ENCODE measurements at regions not wholly inside any gene's neighbourhood (a gene's known extent, or its start where the extent isn't known, plus 50 kb on each side); places are given as distances from the start of the nearest gene placed in this dataset.

DNA sequence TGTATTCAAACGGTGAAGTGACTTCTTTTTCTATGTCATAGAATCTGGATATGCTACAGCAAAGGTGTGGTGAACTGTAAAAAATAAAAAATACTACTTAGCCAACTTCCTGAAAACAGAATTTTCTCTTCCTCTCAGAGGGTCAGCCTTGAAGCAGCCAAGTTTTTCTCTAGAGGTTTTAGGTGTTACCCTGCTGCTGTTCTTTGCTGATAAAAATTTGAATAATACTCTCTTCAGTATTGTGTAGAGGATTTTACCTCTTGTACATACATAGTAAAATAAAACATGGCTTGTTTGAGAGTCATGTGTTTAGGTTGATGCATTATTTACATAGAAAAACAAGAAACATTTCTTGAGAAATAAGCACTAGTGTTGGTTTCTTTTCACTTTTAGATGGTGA is 458.4 kb downstream of the TBC1D32 start:
- DNase-seq (no peak), ATAC-seq (no peak)
- intact Hi-C loops (cut with DNase I): no loop called here
- TF ChIP-seq, protein P1, sequence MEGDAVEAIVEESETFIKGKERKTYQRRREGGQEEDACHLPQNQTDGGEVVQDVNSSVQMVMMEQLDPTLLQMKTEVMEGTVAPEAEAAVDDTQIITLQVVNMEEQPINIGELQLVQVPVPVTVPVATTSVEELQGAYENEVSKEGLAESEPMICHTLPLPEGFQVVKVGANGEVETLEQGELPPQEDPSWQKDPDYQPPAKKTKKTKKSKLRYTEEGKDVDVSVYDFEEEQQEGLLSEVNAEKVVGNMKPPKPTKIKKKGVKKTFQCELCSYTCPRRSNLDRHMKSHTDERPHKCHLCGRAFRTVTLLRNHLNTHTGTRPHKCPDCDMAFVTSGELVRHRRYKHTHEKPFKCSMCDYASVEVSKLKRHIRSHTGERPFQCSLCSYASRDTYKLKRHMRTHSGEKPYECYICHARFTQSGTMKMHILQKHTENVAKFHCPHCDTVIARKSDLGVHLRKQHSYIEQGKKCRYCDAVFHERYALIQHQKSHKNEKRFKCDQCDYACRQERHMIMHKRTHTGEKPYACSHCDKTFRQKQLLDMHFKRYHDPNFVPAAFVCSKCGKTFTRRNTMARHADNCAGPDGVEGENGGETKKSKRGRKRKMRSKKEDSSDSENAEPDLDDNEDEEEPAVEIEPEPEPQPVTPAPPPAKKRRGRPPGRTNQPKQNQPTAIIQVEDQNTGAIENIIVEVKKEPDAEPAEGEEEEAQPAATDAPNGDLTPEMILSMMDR (IDR thresholded peaks at IDR 0.05): no peak
- no peak for TF ChIP-seq POLR2A (IDR thresholded peaks at IDR 0.05)
- H3K27me3 ChIP-seq: no peaks in the 10 kb centered on the region
- H3K27ac ChIP-seq: no peak overlapping the region
- H3K9me3 ChIP-seq: peaks cover 0 to 8% (median 0%) of the 10 kb centered on the region in 12 donors
- H3K36me3 ChIP-seq: no peaks in the 10 kb centered on the region
- no peaks in the 10 kb centered on the region for H3K4me1 ChIP-seq
- WGBS, 4 donors: 29 to 48% (median 40%) methylated on average over 1 of the region's 1 CpG
- no peak overlapping the region for H3K4me3 ChIP-seq

DNA sequence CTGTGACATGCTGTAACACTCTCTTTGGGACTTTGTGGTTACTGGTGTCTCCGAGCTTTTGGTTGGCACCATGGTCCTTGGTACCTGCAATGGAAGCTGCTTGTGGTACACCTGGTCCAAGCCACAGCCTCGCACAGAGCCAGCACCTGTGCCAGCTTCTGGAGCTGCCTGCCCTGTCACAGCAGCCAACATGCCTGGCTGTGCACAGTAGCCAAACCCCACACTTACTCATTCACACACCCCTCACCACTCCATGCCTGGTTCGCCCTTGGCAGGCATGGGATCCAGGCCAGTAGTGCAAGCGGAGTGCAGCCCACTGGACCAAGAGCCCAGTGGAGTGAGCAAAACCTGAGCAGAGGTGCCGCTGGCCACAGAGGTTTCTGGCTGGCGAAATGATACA is 459.9 kb downstream of the TBC1D32 start:
- no peak overlapping the region for H3K4me3 ChIP-seq
- TF ChIP-seq POLR2A (IDR thresholded peaks at IDR 0.05): no peak
- TF ChIP-seq, protein P1 (IDR thresholded peaks at IDR 0.05): no peak
- H3K4me1 ChIP-seq: no peaks in the 10 kb centered on the region
- DNase-seq: peak in 1 of 5 donors; percentile 59
- intact Hi-C loops (cut with DNase I): no loop called here
- no peaks in the 10 kb centered on the region for H3K27me3 ChIP-seq
- H3K36me3 ChIP-seq: no peaks in the 10 kb centered on the region
- peaks cover 0 to 8% (median 0%) of the 10 kb centered on the region in 12 donors for H3K9me3 ChIP-seq
- ATAC-seq: no peak
- no peak overlapping the region for H3K27ac ChIP-seq
- WGBS, 4 donors: 80 to 83% (median 81%) methylated on average over 6 of the region's 6 CpGs

DNA sequence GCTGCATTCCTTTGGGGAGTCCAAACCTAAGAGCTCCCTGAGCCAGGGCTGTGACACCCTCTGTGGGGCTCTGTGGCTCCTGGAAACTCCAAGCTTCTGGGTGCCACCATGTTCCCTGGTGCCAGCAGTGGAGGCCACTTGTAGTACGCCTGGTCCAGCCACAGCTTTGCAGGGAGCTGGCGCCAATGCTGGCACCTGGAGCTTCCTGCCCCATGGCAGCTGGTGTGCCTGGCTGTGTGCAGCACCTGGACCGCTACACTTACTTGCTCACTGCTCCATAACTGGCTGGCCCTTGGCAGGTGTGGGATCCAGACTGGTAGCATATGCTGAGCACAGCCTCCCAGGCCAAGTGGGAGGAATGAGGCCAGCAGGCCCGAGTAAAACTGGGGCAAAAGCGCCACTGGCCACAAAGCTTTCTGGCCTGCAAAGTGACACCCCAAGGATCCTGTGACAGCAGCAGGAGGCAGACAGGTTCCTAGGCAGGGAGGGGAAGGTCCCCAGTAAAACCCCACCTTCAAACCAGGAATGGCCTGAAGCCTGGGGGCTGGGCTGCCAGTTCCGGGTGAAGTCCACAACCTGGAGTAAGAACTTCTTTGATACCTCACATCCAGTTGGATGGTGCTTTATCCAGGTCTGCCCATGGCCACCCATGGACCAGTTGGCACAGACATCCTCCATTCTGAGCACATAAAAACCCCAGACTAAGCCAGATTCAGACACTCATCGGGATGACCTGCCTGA is 461.0 kb downstream of the TBC1D32 start:
- Histone ChIP-seq H3K4me1 (no peaks in the 10 kb centered on the region), H3K27ac (no peak overlapping the region), H3K9me3 (peaks cover 0 to 8% (median 0%) of the 10 kb centered on the region in 12 donors), H3K27me3 (no peaks in the 10 kb centered on the region), H3K4me3 (no peak overlapping the region), H3K36me3 (no peaks in the 10 kb centered on the region)
- ATAC-seq: no peak
- intact Hi-C loops (cut with DNase I): no loop called here
- DNase-seq: peak in 1 of 5 donors; percentile 13
- 81 to 89% (median 88%) methylated on average over 6 to 7 of the region's 7 CpGs for WGBS, 4 donors
- TF ChIP-seq POLR2A (IDR thresholded peaks at IDR 0.05): no peak
- TF ChIP-seq, protein P1 (IDR thresholded peaks at IDR 0.05): no peak

DNA sequence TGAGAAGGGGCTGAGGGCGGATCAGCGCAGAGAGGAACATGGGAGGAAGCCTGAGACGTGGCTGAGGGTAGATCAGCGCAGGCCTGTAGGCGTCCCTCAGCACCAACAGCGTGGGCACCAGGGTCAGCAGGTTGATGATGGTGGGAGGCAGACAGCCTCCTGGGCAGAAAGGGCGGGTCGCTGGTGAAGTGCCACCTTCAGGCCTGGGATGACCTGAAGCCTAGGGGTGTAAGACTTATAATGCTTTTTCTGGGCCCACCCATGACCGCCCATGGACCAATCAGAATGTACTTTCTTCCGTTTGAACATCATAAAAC is 462.1 kb downstream of the TBC1D32 start:
- Histone ChIP-seq H3K4me1 (no peaks in the 10 kb centered on the region), H3K27ac (no peak overlapping the region), H3K36me3 (no peaks in the 10 kb centered on the region), H3K4me3 (no peak overlapping the region), H3K27me3 (no peaks in the 10 kb centered on the region), H3K9me3 (peaks cover 0 to 8% (median 0%) of the 10 kb centered on the region in 12 donors)
- no peak for TF ChIP-seq POLR2A (IDR thresholded peaks at IDR 0.05)
- TF ChIP-seq, protein P1 (IDR thresholded peaks at IDR 0.05): no peak
- DNase-seq (no peak), ATAC-seq (no peak)
- intact Hi-C loops (cut with DNase I): no loop called here
- WGBS, 4 donors: 83 to 91% (median 86%) methylated on average over 10 of the region's 10 CpGs

Measured in heart left ventricle (tissue), 16 donors.